Endodermal cell (in vitro differentiated cells): ENCODE measurements at regions not wholly inside any gene's neighbourhood (a gene's known extent, or its start where the extent isn't known, plus 50 kb on each side); places are given as distances from the start of the nearest gene placed in this dataset.

Experiments
- DNase-seq: peaks from one replicate; pipeline ENCODE4 v3.0.0-alpha.2; 2017
- H3K27ac ChIP-seq: 2 replicates; pipeline ENCODE4 v1.5.1; 2013; ENCODE audit warnings: mild to moderate bottlenecking, low read depth, low read length, moderate library complexity
- H3K27me3 ChIP-seq: 2 replicates; pipeline ENCODE4 v1.6.1; 2013; ENCODE audit warnings: mild to moderate bottlenecking, low read length, moderate library complexity; ENCODE audit not compliant: insufficient read depth, control insufficient read depth, poor library complexity, severe bottlenecking
- H3K36me3 ChIP-seq: 2 replicates; pipeline ENCODE4 v1.7.0; 2013; ENCODE audit warnings: mild to moderate bottlenecking, low read length, moderate library complexity; ENCODE audit not compliant: control insufficient read depth, insufficient read depth
- H3K4me1 ChIP-seq: one replicate; pipeline ENCODE4 v1.7.0; 2013; ENCODE audit warnings: low read length; ENCODE audit not compliant: control insufficient read depth, insufficient read depth
- H3K4me3 ChIP-seq: 2 replicates; pipeline ENCODE4 v1.5.1; 2013; ENCODE audit warnings: mild to moderate bottlenecking, low read length, moderate library complexity
- H3K9ac ChIP-seq: 2 replicates; pipeline ENCODE4 v1.6.1; 2013; ENCODE audit warnings: mild to moderate bottlenecking, low read length, moderate library complexity; ENCODE audit not compliant: poor library complexity, severe bottlenecking; ENCODE audit errors: extremely low read depth
- H3K9me3 ChIP-seq: 2 replicates; pipeline ENCODE4 v1.6.1; 2013; ENCODE audit warnings: mild to moderate bottlenecking, low read length, moderate library complexity; ENCODE audit not compliant: control insufficient read depth
- H3K27ac Mint-ChIP-seq: 2 replicates; pipeline ENCODE4 v1.8.0; 2020; ENCODE audit warnings: mixed read lengths
- H3K27me3 Mint-ChIP-seq: 2 replicates; pipeline ENCODE4 v1.8.0; 2021; ENCODE audit warnings: mild to moderate bottlenecking, mixed read lengths; ENCODE audit not compliant: insufficient read depth
- H3K36me3 Mint-ChIP-seq: 2 replicates; pipeline ENCODE4 v1.8.0; 2020; ENCODE audit warnings: low read depth, mixed read lengths
- H3K4me1 Mint-ChIP-seq: 2 replicates; pipeline ENCODE4 v1.8.0; 2020; ENCODE audit warnings: mixed read lengths
- H3K4me3 Mint-ChIP-seq: 2 replicates; pipeline ENCODE4 v1.8.0; 2020; ENCODE audit warnings: mild to moderate bottlenecking, moderate library complexity, mixed read lengths
- H3K9me3 Mint-ChIP-seq: 2 replicates; pipeline ENCODE4 v1.8.0; 2020; ENCODE audit warnings: mild to moderate bottlenecking, mixed read lengths
- WGBS, 2 experiments: methylation state at CpG; one replicate each; pipeline versions ENCODE4 v1.1.5 to v1.1.7; 2013; ENCODE audit warnings: missing lambda C conversion rate in 2 of 2, mixed read lengths in 1 of 2; ENCODE audit not compliant: insufficient coverage in 1 of 2, insufficient read length in 1 of 2; 5-methylcytosine and 5-hydroxymethylcytosine counted together
- TF ChIP-seq, protein P1 (sequence below): fragments of 200-600 bp; sonication (generic); conservative IDR thresholded peaks from 2 replicates; pipeline ENCODE4 v1.5.0; 2021; ENCODE audit warnings: antibody characterized with exemption, mild to moderate bottlenecking

DNA sequence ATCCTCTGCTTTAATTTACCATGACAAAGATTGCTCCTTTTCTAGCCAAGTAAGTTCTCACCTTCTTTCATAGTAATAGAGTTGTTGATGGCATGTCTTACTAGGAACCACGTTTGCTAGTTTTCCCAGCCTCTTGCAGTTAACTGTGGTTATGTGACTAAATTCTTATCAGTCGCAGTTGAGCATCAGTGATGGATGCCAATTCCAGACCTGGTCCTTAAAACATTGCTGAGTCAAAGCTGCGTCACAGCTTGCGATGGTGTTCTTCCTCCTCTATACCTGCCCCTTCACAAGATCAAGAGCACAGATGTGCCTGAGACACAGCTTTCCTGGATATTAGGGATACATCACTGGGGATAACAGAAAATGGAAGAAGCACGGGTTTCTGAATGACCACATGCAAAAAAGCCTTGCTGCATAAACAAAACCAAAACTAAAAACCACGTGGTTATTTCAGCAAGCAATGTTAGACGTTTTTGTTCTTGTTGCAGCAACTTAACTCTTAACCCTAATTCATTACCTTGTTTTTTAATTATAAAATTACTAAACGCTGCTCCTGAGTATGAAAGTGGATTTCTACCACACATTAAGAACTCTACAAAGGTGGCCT lies 97.6 kb upstream of the DACH1 start:
- Mint-ChIP-seq H3K27ac (no peak overlapping the region), H3K4me3 (no peak overlapping the region), H3K4me1 (peaks cover 8% of the 10 kb centered on the region), H3K36me3 (no peaks in the 10 kb centered on the region), H3K9me3 (no peaks in the 10 kb centered on the region), H3K27me3 (no peaks in the 10 kb centered on the region)
- no peak overlapping the region for H3K27ac ChIP-seq
- no peak overlapping the region for H3K9ac ChIP-seq
- no peaks in the 10 kb centered on the region for H3K9me3 ChIP-seq
- TF ChIP-seq, protein P1, sequence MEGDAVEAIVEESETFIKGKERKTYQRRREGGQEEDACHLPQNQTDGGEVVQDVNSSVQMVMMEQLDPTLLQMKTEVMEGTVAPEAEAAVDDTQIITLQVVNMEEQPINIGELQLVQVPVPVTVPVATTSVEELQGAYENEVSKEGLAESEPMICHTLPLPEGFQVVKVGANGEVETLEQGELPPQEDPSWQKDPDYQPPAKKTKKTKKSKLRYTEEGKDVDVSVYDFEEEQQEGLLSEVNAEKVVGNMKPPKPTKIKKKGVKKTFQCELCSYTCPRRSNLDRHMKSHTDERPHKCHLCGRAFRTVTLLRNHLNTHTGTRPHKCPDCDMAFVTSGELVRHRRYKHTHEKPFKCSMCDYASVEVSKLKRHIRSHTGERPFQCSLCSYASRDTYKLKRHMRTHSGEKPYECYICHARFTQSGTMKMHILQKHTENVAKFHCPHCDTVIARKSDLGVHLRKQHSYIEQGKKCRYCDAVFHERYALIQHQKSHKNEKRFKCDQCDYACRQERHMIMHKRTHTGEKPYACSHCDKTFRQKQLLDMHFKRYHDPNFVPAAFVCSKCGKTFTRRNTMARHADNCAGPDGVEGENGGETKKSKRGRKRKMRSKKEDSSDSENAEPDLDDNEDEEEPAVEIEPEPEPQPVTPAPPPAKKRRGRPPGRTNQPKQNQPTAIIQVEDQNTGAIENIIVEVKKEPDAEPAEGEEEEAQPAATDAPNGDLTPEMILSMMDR = no peak
- WGBS, 2 experiments = 78 to 88% methylated on average over 5 to 7 of the region's 8 CpGs
- H3K4me3 ChIP-seq = no peak overlapping the region
- peak; percentile 46 for DNase-seq
- H3K4me1 ChIP-seq = no peaks in the 10 kb centered on the region
- no peaks in the 10 kb centered on the region for H3K27me3 ChIP-seq
- H3K36me3 ChIP-seq = no peaks in the 10 kb centered on the region

DNA sequence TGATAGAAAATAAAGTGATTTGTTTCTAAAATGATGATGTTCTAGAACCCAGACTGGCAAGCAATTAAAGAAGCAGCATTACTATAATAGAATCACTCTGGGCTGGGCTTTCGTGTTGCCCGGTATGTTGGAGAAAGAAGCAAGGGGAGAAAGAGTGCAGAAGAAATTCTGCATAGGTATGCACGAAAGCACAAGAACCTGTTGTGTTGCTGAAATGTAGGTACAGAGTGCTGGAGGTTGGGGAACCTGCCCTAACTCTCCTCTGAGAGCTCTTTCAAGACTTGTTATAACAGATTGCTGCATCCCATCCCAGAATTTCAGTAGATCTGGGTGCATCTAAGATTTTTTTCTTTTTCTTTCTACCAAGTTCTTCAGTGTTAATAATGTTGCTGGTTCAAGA lies 95.7 kb upstream of the DACH1 start:
- WGBS, 2 experiments = 85 to 92% methylated on average over 3 of the region's 3 CpGs
- Histone ChIP-seq H3K36me3 (no peaks in the 10 kb centered on the region), H3K27me3 (no peaks in the 10 kb centered on the region), H3K4me1 (no peaks in the 10 kb centered on the region), H3K27ac (no peak overlapping the region), H3K9me3 (no peaks in the 10 kb centered on the region), H3K4me3 (no peak overlapping the region), H3K9ac (no peak overlapping the region)
- Mint-ChIP-seq H3K4me1 (peaks cover 2% of the 10 kb centered on the region), H3K4me3 (no peak overlapping the region), H3K36me3 (no peaks in the 10 kb centered on the region), H3K27me3 (no peaks in the 10 kb centered on the region), H3K27ac (no peak overlapping the region), H3K9me3 (no peaks in the 10 kb centered on the region)
- TF ChIP-seq, protein P1 = no peak
- no peak for DNase-seq

DNA sequence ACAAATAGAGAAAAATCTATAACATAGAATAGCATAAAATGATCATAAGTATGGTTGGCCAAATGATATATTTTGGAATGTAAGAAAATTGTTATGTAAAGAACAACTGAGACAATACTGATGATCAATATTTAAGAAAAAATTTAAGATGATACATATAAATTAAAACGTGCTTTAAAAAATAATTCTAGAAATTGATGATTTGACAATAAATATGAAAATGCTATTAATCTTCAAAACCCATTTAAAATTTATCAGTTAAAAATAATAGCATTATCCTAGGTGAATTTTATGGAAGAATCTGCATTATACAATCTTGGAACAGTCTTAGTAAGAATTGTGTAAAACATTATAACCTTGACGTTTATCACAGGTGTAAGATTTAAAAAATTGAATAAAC lies 95.1 kb upstream of the DACH1 start:
- Histone ChIP-seq H3K9ac (no peak overlapping the region), H3K27ac (no peak overlapping the region), H3K4me1 (no peaks in the 10 kb centered on the region), H3K36me3 (no peaks in the 10 kb centered on the region), H3K4me3 (no peak overlapping the region), H3K27me3 (no peaks in the 10 kb centered on the region), H3K9me3 (no peaks in the 10 kb centered on the region)
- peaks cover 2% of the 10 kb centered on the region for H3K4me1 Mint-ChIP-seq
- H3K9me3 Mint-ChIP-seq = no peaks in the 10 kb centered on the region
- WGBS, 2 experiments = 100% methylated on average over 1 of the region's 2 CpGs; no CpG with 5 or more reads in 1 of the 2 experiments
- no peaks in the 10 kb centered on the region for H3K36me3 Mint-ChIP-seq
- no peak overlapping the region for H3K4me3 Mint-ChIP-seq
- no peak for DNase-seq
- H3K27me3 Mint-ChIP-seq = no peaks in the 10 kb centered on the region
- TF ChIP-seq, protein P1 = no peak
- no peak overlapping the region for H3K27ac Mint-ChIP-seq
